ENCODE measurements at regions not wholly inside any gene's neighbourhood (a gene's known extent, or its start where the extent isn't known, plus 50 kb on each side); places are given as distances from the start of the nearest gene placed in this dataset.

DNA sequence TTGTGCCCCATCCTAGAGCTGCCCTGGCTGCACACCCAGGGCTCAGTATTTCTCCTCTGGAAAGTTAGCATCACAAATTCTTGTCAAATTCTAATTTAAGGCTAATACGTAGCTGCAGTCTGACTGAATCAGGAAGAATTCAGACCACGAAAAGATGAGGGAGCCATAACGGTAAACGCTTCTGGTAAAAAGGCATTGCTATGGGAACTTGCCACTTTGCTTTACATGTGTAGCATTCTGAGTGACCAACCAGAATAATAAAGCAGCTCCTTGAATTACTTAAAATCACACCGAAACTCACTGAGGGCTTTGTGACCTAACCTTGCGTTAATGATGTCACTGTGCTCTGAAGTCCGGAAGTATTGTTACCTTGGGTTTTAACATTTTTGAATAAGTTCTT lies 286.6 kb upstream of the TMTC4 start:
- intact Hi-C loops (cut with micrococcal nuclease; ENCODE audit: unreplicated experiment), result no loop called here
- POLR2A ChIA-PET, result no interaction called here
- no peak overlapping the region for H3K4me3 ChIP-seq (ENCODE audit: low read depth, low read length, poor library complexity, severe bottlenecking)
- no peaks in the 10 kb centered on the region for H3K9me3 ChIP-seq (ENCODE audit: low read length)
- H3K36me3 ChIP-seq (ENCODE audit: insufficient read depth, low read length), result no peaks in the 10 kb centered on the region
- no peaks in the 10 kb centered on the region for H3K9me2 ChIP-seq (ENCODE audit: insufficient read depth, low read length)
- no peaks in the 10 kb centered on the region for H4K20me1 ChIP-seq (ENCODE audit: insufficient read depth, low read length)
- H3K27ac ChIP-seq (ENCODE audit: low read depth, low read length, poor library complexity, severe bottlenecking), result no peak overlapping the region
- H3K79me2 ChIP-seq (ENCODE audit: insufficient read depth, low read depth, low read length), result no peaks in the 10 kb centered on the region
- CTCF ChIA-PET (ENCODE audit: unreplicated experiment), result no interaction called here
- H3K4me2 ChIP-seq (ENCODE audit: low read length), result no peak overlapping the region
- H3K4me1 ChIP-seq (ENCODE audit: insufficient read depth, low read length, poor library complexity, severe bottlenecking), result no peaks in the 10 kb centered on the region
- DNase-seq (ENCODE audit: low spot score), result no peak
- no TSS peak for BruUV-seq (replicated peaks)
- TF ChIP-seq, protein P1, sequence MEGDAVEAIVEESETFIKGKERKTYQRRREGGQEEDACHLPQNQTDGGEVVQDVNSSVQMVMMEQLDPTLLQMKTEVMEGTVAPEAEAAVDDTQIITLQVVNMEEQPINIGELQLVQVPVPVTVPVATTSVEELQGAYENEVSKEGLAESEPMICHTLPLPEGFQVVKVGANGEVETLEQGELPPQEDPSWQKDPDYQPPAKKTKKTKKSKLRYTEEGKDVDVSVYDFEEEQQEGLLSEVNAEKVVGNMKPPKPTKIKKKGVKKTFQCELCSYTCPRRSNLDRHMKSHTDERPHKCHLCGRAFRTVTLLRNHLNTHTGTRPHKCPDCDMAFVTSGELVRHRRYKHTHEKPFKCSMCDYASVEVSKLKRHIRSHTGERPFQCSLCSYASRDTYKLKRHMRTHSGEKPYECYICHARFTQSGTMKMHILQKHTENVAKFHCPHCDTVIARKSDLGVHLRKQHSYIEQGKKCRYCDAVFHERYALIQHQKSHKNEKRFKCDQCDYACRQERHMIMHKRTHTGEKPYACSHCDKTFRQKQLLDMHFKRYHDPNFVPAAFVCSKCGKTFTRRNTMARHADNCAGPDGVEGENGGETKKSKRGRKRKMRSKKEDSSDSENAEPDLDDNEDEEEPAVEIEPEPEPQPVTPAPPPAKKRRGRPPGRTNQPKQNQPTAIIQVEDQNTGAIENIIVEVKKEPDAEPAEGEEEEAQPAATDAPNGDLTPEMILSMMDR (conservative IDR thresholded peaks at IDR 0.05; ENCODE audit: low read length), result no peak
- no peak for TF ChIP-seq EZH2phosphoT487 (IDR thresholded peaks at IDR 0.05; ENCODE audit: borderline replicate concordance, low read depth, low read length)
- H2AFZ ChIP-seq (ENCODE audit: low read length), result no peak overlapping the region

DNA sequence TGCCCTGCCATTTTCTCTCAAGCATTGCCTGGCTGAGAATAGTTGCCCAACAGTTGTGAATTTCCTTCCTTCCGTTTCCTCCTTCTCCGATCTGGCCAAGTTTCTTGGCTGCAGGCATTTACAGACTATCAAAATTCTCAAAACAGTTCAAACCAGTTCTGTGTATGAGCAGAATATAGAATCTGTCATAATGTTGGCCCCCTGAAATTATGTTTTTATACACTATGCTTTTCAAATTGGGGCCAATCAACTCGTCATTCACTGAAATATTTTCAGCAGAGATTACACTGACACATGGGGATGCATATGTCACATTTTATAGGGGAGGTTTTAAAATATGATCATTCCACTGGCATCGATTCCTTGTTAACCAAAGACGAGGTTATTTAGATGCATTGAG lies 284.2 kb upstream of the TMTC4 start:
- POLR2A ChIA-PET, result no interaction called here

GRCh38 chr13:100957741-100958140 lies 283.1 kb upstream of the TMTC4 start:
- H3K4me1 ChIP-seq (ENCODE audit: insufficient read depth, low read length, poor library complexity, severe bottlenecking), result no peaks in the 10 kb centered on the region
- H3K4me2 ChIP-seq (ENCODE audit: low read length), result no peak overlapping the region
- H3K36me3 ChIP-seq (ENCODE audit: insufficient read depth, low read length), result no peaks in the 10 kb centered on the region
- TF ChIP-seq EZH2phosphoT487 (IDR thresholded peaks at IDR 0.05; ENCODE audit: borderline replicate concordance, low read depth, low read length), result no peak
- TF ChIP-seq, protein P1 (conservative IDR thresholded peaks at IDR 0.05; ENCODE audit: low read length), result no peak
- no TSS peak for BruUV-seq (replicated peaks)
- no peak for DNase-seq (ENCODE audit: low spot score)
- H2AFZ ChIP-seq (ENCODE audit: low read length), result no peak overlapping the region
- ChIA-PET POLR2A (no interaction called here), CTCF (ENCODE audit: unreplicated experiment) (no interaction called here)
- H3K9me3 ChIP-seq (ENCODE audit: low read length), result no peaks in the 10 kb centered on the region
- no peaks in the 10 kb centered on the region for H3K9me2 ChIP-seq (ENCODE audit: insufficient read depth, low read length)
- intact Hi-C loops (cut with micrococcal nuclease; ENCODE audit: unreplicated experiment), result no loop called here
- H4K20me1 ChIP-seq (ENCODE audit: insufficient read depth, low read length), result no peaks in the 10 kb centered on the region
- H3K79me2 ChIP-seq (ENCODE audit: insufficient read depth, low read depth, low read length), result no peaks in the 10 kb centered on the region
- no peak overlapping the region for H3K4me3 ChIP-seq (ENCODE audit: low read depth, low read length, poor library complexity, severe bottlenecking)
- no peak overlapping the region for H3K27ac ChIP-seq (ENCODE audit: low read depth, low read length, poor library complexity, severe bottlenecking)

More for the DNA sequence above, 284.2 kb upstream of the TMTC4 start:
- Histone ChIP-seq H3K9me2 (ENCODE audit: insufficient read depth, low read length) (no peaks in the 10 kb centered on the region), H3K79me2 (ENCODE audit: insufficient read depth, low read depth, low read length) (no peaks in the 10 kb centered on the region), H3K4me1 (ENCODE audit: insufficient read depth, low read length, poor library complexity, severe bottlenecking) (no peaks in the 10 kb centered on the region), H4K20me1 (ENCODE audit: insufficient read depth, low read length) (no peaks in the 10 kb centered on the region), H3K9me3 (ENCODE audit: low read length) (no peaks in the 10 kb centered on the region), H3K36me3 (ENCODE audit: insufficient read depth, low read length) (no peaks in the 10 kb centered on the region), H3K27ac (ENCODE audit: low read depth, low read length, poor library complexity, severe bottlenecking) (no peak overlapping the region), H2AFZ (ENCODE audit: low read length) (no peak overlapping the region), H3K4me2 (ENCODE audit: low read length) (no peak overlapping the region), H3K4me3 (ENCODE audit: low read depth, low read length, poor library complexity, severe bottlenecking) (no peak overlapping the region)
- no peak for DNase-seq (ENCODE audit: low spot score)
- CTCF ChIA-PET (ENCODE audit: unreplicated experiment), result no interaction called here
- no peak for TF ChIP-seq EZH2phosphoT487 (IDR thresholded peaks at IDR 0.05; ENCODE audit: borderline replicate concordance, low read depth, low read length)
- TF ChIP-seq, protein P1 (conservative IDR thresholded peaks at IDR 0.05; ENCODE audit: low read length), result no peak
- intact Hi-C loops (cut with micrococcal nuclease; ENCODE audit: unreplicated experiment), result no loop called here
- no TSS peak for BruUV-seq (replicated peaks)

Measured in OCI-LY7 (cell line).